ENCODE measurements at regions not wholly inside any gene's neighbourhood (a gene's known extent, or its start where the extent isn't known, plus 50 kb on each side); places are given as distances from the start of the nearest gene placed in this dataset.
"Not testable (repeated sequence)": the region's sequence is repeated elsewhere in the genome, so short reads cannot be mapped to it uniquely, and the experiment has no call there.

- DNase-seq (ENCODE audit: low spot score), result no peak
These were observed 243.2 kb upstream of the KCNH7 start for GRCh38 chr2:163081754-163082153.

DNA sequence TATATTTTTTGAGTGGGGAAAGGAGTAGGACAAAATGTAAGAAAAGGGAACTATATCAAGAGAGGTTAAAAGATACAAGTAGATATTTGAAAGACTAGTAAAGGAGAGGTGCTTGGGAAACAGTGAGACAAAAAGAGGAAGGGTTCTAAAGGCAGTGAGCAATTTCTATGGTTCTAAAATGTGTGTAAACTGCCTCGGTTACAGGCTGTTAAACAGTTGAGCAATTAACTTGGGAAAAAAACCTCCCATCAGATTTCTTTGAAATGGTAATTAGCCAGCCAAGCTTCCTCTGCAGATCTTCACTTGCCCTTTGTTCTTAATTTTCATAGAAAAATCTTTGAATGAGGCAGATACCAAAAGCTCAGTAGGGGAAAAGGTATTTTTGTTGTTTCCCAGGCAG is 238.7 kb upstream of the KCNH7 start:
- DNase-seq (ENCODE audit: low spot score), result no peak

DNA sequence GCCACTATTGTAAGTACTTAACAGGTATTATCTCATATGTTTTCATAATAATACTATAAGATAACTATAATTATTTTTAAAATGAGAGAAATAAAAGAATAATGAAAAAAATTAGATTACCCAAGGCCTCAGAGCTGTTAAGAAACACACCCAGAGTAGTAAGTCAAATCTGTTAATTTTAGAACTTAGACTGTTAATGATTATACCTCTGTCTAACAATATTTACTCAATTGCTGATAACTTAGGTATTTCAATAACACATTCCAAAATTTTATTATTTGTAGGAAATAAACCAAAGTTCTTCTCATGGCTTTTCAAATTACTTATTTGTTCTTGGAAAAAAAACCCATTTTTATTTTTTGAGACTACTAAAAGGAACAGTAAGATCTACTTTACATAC is 227.5 kb upstream of the KCNH7 start:
- no peak for DNase-seq (ENCODE audit: low spot score)

DNA sequence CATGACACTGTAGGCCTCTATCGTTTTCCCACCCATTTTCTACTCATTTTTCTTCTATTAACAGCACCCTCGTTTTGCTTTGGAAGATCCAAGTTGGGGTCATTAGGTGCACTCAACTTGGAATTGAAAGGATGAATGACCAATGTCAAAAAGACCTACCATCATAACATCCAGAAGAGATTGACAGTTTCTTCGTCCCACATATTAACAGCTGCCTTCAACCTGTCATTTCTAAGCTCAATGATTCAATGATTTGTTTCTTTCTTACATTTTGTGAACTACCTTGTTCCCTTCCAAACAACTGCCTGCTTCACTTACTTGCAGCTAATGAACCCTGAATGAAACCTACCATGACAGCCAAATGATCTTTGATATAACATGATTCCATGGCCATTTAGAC is 224.0 kb upstream of the KCNH7 start:
- no peak for DNase-seq (ENCODE audit: low spot score)

GRCh38 chr2:163046615-163047014 is 208.0 kb upstream of the KCNH7 start:
- DNase-seq (ENCODE audit: low spot score), result no peak

DNA sequence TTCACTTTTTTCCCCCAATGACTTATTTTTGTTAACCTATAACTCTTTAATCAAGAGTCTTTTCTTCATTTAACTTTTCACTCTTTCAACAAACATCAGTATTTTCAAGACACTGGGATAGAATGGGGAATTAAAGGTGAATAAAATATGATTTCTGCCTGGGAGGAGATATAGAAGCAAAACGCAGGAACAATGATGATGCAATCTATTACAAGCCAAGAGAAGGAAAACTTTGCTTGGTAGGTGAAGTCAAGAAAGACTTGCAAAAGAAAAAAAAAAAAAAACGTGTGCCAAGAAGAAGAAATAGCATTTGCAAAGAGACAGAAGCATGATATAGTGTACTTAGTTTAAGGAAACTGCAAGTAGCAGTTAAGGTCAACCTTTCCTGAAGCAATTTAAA is 207.3 kb upstream of the KCNH7 start:
- DNase-seq (ENCODE audit: low spot score), result no peak

- no peak for DNase-seq (ENCODE audit: low spot score)
These were observed 205.5 kb upstream of the KCNH7 start for GRCh38 chr2:163044114-163044513.

- no peak for DNase-seq (ENCODE audit: low spot score)
These were observed 204.6 kb upstream of the KCNH7 start for GRCh38 chr2:163043201-163043600.

DNA sequence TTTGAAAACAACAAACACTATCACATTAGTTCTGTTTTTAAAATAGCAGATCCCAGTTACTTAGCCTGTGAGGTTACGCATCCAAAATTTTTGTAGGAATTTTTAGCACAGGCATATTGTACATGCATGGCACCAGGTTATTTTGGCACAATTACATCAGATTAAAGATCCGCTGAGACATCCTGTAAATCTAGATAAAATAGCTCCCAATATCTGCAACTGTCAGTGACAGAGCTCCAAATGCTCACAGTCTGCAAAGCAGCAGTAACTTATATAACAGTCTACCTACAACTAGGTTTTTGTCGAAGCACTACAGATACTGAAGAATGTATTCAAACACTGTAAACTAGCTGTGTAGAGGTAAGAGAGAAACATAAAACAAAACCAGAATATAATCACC is 200.7 kb upstream of the KCNH7 start:
- DNase-seq (ENCODE audit: low spot score), result no peak

GRCh38 chr2:163028807-163029206 is 190.2 kb upstream of the KCNH7 start:
- no peak for DNase-seq (ENCODE audit: low spot score)

GRCh38 chr2:163026136-163026775 is 187.7 kb upstream of the KCNH7 start:
- DNase-seq (ENCODE audit: low spot score), result not testable (repeated sequence)

DNA sequence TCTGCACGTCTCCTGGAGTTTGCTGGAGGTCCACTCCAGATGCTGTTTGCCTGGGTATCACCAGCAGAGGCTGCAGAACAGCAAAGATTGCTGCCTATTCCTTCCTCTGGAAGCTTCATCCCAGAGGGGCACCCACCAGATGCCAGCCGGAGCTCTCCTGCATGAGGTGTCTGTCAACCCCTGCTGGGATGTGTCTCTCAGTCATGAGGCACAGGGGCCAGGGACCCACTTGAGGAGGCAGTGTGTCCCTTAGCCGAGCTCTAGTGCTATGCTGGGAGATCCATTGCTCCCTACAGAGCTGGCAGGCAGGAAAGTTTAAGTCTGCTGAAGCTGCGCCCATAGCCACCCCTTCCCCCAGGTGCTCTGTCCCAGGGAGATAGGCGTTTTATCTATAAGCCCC is 178.3 kb upstream of the KCNH7 start:
- DNase-seq (ENCODE audit: low spot score), result not testable (repeated sequence)

- DNase-seq (ENCODE audit: low spot score), result no peak
These were observed 172.4 kb upstream of the KCNH7 start for GRCh38 chr2:163011000-163011399.

DNA sequence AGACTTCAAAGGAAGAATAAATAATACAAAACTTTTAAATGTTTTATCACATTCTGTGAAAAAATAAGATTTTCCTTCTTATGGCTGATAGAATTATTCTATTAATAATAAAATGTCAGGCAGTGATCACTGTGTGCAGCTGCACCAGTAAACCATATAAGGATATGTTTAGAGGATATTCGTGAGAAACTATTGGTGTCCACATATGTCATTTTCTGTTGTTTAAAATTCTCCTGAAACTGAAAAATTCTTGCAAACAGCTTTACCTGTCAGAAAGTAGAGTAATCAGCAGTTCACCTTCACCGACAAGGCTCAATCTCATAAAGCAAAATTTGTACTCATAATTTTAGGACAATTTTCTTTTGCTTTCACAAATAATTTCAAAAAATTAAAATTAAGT is 170.1 kb upstream of the KCNH7 start:
- no peak for DNase-seq (ENCODE audit: low spot score)

DNA sequence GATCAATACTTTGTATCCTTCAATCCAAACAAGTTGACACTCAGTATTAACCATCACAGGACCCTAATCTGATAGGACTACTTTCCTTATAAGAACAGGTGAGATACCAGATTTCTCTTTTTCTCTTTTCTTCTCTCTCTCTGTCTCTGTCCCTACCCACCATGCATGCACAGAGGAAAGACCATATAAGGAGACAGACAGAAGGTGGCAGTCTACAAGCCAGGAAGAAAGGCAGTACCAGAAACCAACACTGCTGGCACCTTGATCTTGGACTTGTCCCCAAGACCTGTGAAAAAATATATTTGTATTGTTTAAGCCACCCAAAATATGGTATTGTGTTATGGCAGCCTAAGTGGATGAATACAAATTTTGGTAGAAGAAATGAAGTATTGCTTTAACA is 156.2 kb upstream of the KCNH7 start:
- no peak for DNase-seq (ENCODE audit: low spot score)

- DNase-seq (ENCODE audit: low spot score), result no peak
These were observed 154.3 kb upstream of the KCNH7 start for GRCh38 chr2:162992828-162993227.

DNA sequence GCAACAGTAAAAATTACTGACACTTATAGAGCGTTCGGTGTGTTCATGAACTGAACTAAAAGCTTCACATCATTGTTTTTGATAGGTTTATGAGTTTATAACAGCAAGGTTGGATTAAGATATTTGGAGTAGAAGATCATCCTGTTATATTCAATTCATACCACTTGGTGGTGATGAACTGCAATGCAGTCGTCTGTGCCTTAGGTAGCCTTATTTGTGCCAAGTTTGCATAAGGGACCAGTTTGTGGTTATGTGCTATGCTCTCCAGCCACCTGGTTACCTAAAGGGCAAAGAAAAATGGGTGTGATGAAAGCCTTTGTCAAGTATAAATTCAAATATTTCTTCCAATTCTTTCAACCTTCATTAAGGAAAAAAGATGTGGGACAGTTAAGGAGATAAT is 150.9 kb upstream of the KCNH7 start:
- DNase-seq (ENCODE audit: low spot score), result no peak

GRCh38 chr2:162974771-162975170 is 136.2 kb upstream of the KCNH7 start:
- DNase-seq (ENCODE audit: low spot score), result no peak

GRCh38 chr2:162972383-162972782 is 133.8 kb upstream of the KCNH7 start:
- DNase-seq (ENCODE audit: low spot score), result no peak

DNA sequence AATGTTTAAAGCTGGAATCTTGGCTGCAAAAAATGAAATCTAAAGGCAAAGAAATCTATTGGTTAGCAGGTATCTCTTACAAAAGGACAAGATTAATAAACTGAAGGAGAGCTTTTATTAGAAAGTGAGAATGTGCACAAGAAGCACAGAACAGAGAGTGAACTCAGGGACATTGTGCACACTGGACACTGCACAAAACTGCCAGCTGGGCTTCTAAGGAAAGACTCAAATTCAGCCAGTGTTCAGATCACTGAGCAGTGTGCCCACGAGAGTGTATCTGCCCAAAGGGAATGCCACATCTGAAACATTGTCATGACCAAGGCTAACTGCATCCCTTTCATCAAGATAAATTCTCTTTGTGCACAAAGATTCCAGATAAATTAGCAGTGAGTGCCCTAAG is 129.7 kb upstream of the KCNH7 start:
- DNase-seq (ENCODE audit: low spot score), result no peak

GRCh38 chr2:162967811-162968210 is 129.2 kb upstream of the KCNH7 start:
- no peak for DNase-seq (ENCODE audit: low spot score)

DNA sequence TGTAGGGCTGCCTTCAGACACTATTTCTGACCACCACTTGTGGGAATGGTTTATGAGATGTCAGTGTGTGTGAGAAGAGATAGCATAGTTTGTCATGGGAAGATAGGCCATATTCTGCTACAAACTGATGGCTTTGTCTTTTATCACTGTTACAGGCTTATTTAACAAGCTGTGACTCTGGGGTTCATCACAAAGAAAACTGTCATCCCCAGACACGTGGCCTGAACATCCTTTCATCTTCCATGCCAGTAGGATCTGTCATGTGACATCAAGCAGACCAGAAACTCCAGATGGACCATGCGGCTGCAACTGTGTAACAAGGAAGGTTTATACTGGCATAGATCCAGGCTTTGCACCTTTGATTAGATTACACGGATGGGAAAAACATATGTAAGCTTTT is 128.6 kb upstream of the KCNH7 start:
- DNase-seq (ENCODE audit: low spot score), result no peak

- no peak for DNase-seq (ENCODE audit: low spot score)
These were observed 126.6 kb upstream of the KCNH7 start for GRCh38 chr2:162965191-162965590.

- DNase-seq (ENCODE audit: low spot score), result no peak
These were observed 125.9 kb upstream of the KCNH7 start for GRCh38 chr2:162964513-162964912.

DNA sequence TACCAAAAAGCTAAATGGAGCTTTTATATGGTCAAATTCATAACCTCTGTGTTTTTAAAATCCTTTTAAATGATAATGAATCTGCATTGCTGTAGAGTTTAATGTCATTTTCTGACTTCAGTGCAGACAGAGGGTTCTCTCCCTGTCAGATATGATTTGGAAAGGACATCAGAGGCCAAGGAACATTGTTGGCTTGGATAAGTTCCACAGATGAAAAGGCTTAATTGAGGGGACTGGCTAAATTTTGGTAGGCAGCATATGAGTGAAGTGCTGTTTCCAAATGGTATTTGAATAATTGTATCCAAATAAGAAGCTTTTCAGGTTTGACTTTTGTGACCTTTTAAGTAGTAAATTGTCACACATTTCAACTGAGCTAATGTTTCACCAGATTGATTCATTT is 124.6 kb upstream of the KCNH7 start:
- DNase-seq (ENCODE audit: low spot score), result no peak

Measured in AG08396 (cell line).